HG02678 (cell line): ENCODE measurements at regions not wholly inside any gene's neighbourhood (a gene's known extent, or its start where the extent isn't known, plus 50 kb on each side); places are given as distances from the start of the nearest gene placed in this dataset.
"Not testable (repeated sequence)": the region's sequence is repeated elsewhere in the genome, so short reads cannot be mapped to it uniquely, and the experiment has no call there.

Experiments
- ATAC-seq: cut with Tn5 transposase; IDR thresholded peaks from one replicate; pipeline ENCODE4 v1.9.1; 2021; ENCODE audit warnings: mild to moderate bottlenecking, moderate library complexity; ENCODE audit not compliant: unreplicated experiment

DNA sequence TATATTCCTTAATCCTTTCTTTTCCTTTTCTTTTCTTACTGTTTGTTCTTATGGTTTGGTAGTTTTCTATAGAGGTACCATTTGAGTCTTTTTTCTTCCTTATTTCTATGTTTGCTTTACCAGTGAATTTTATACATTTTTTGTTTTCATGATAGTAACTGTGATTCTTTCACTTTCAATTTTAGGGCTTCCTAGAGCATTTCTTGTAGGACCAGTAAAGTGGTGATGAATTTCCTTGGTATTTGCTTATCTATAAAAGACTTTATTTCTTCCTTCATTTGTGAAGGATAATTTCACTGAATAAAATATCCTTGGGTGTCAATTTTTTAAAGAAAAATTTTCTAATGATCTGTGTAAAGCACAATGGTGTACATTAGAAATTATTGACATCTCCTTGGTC is 637.4 kb downstream of the CD109 start:
- no peak for ATAC-seq

DNA sequence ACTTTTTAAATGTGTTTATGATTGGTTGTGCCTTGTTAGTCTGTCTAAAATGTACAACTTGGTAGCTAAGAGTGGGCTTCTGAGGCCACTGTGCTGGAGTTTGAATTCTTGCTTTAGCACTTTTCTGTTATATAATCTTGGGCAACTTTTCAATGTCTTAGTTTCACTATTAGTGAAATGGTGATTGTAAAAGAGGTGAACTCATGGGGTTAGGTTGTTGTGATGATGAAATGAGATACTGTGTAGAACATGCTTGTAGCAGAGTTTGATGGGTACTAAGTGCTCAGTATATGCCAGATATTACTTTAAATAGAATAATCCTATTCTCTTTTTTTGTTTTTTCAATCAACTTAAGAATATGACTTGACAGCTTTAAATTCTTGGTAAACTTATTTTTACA is 624.7 kb downstream of the CD109 start:
- ATAC-seq: no peak

DNA sequence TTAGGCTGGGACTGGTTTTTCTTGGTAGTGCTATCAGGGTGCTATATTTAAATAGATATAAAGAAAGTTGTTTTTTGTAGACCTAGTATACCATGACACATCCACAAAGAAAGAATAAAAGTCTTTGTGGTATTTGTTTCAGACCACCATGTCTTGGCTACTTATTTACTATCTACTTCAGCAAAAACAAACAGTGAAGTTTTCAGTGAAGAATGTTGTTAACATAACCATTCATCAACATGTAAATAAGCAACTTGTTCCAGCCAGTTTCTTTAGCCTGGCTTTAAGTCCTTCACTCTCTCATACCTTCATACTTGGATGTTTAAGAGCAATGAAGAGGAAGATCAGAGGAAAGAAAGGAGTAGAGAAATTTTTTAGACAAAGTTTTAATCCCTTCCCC is 624.1 kb downstream of the CD109 start:
- no peak for ATAC-seq

DNA sequence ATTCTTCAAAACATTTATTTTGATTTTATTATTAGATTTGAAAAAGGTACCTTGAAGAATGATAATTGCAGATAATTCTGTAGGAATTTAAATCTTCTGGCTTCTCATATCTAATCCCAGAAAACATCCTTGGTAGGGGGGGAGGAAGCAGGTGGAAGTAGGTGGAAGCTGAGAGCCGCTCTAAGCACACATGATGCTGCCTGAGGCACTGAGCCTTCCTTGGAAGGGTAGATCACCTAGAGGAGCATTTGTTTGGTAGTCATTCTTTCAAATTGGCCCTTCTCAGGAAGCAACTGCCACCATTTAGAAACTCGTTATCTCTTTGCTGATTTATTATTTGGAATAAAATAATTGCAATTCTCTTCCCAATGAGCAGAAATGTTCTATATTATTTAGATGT is 623.3 kb downstream of the CD109 start:
- ATAC-seq: no peak

DNA sequence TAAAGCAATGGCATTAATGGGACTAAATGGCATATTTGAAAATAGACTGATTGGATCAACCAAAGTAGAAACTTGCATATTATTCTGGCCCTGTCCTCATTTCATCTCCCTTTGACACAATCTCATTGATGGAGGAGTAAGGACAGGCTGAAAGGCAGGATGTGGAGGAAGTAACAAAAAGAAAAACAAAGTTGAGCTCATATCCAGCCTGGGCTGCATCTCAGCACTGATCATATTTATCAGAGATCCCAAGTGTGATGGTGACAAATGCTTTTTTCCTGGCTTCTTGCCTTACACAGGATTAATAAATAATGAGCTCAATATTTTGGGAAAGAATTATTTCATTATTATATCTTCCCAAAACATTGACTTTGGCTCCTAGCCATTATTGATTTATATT is 622.7 kb downstream of the CD109 start:
- ATAC-seq: no peak

DNA sequence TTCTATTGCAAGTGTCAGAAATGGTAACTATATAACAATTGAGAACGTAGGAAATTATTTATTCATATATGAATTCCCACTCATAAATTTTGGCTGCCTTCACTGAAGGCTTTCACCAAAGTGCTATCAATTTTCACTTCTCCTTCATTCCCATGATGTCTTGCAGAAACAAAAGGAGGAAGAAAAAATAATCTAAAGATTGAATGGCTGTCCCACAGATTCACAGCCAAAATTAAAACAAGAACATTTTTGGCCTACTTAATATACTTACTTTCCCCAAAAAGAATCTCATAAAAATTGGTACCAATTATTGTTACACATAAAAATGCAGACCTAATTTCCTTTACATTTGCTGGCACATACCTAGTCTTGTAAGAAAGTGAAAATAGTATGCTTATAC is 616.1 kb downstream of the CD109 start:
- no peak for ATAC-seq

DNA sequence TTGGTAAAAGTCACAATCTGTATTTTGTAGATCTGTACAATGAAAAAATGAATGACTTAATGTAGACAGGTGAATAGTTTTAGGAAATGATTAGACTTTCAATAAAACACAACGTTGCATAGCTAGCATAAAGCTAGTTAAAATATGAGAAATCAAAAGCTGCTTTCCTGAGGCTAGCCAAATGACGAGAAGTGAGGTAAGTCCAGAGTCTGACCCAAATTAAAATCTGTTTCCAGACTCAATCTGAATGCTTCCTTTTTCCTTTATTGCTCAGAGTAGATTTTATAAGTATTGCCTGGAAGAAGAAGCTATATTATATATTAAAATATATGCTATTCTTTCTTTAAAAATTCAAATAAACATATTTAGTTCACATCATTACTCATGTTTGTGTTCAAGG is 615.4 kb downstream of the CD109 start:
- no peak for ATAC-seq

DNA sequence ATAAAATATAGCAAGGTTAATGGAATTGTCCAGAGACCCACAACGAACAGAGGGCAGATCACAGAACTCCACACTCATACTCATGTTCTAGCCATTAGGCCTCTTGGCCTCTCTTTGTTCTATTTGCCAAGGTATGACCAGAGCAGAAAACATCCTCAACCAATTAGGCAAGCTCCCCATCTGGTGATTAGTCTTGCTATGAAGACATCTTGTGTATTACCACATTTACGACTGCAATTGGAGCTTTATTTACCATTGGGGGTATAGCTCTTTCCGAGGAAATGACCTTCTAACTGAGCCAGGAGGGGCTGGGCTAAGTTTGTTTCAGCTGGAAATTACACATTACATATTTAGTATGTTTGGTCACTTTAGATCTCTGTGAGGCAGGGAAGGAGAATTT is 593.9 kb downstream of the CD109 start:
- ATAC-seq: no peak

DNA sequence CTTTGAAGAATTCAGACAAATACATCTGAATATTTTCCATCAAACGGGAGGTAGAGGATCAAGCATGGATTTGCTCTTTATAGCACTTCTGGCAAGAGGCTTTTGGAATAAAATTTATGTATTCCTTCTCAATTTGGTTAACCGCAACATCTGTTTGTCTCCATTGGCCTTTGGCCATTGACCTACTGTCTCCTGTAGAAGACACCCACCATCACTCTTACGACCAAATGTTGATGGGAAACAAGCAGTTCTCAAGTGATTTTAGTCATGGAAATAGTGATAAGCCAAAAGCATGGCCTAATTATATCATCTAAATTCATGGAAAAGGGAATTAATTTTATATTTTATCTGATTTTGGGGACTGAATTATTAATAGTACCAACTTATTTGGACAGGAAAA is 591.9 kb downstream of the CD109 start:
- ATAC-seq: no peak

DNA sequence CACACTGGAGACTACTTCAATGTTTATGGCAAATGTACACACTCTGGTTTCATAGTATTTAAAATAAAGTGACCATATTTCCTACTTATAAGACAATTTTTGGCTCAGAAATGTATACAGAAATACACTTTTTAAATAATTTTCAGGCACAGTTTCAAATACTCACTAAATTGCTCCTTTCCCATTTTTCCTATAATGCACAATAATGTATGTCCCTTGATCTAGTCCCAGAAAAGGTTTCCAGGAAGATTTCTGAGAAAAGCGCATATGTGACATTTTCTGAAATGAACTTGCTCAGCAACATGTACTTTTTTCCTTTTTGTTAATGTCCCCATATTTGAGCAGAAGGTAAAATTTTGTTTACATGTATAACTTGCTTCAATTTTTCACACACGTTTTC is 591.4 kb downstream of the CD109 start:
- no peak for ATAC-seq

DNA sequence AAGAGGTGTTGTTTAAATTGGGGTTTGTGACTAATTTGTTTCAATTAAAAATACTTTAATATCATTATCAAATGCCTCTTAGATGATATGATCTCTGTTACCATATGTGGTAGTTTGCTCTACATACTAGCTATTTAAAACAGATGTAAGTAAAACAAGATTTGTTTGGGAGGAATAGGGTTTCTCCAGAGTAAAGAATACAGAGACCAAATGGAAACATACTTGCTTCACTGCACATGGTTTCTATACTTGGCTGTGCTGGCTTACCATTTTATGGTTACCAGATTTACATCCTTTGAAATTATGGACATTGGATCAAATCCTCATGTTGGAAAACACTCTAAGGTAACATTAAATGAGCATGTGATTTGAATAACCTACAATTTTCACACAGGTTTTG is 588.3 kb downstream of the CD109 start:
- no peak for ATAC-seq

DNA sequence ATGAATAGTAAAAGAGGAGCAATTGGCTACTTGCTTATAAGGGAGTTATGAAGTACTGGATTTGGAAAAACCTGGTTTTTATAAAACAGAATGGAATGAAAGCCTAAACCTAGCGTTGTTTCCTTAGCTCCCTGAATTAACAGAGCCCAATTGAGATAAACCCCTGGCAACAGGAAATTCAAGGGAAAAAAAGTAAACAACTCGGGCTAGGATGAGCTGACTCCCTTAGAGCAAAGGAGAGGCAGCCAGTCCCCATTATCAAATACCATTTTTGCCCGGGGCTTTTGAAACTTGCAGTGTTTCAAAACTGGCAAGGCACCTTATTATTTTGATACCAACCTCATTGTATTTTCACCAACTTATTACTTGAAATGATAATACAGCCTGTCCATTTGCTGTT is 587.5 kb downstream of the CD109 start:
- ATAC-seq: no peak

DNA sequence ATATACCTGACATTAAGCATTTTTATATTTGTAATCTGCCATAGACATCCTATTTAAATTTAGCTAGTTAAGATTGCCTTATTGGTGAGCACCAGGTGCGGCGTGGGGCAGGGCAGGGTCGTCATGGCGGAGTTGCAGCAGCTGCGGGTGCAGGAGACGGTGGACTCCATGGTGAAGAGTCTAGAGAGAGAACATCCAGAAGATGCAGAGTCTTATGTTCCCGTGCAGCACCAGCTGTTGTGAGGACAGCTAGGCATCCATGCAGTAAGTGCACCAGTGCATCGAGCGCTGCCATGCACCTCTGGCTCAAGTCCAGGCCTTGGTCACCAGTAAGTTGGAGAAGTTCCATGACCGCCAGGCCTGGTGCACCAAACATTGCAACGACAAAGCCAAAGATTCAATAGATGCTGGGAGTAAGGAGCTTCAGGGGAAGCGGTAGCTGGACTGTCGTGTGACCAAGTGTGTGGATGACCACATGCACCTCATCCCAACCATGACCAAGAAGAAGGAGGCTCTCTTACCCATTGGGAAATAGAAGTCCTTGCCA is 586.2 kb downstream of the CD109 start:
- no peak for ATAC-seq

DNA sequence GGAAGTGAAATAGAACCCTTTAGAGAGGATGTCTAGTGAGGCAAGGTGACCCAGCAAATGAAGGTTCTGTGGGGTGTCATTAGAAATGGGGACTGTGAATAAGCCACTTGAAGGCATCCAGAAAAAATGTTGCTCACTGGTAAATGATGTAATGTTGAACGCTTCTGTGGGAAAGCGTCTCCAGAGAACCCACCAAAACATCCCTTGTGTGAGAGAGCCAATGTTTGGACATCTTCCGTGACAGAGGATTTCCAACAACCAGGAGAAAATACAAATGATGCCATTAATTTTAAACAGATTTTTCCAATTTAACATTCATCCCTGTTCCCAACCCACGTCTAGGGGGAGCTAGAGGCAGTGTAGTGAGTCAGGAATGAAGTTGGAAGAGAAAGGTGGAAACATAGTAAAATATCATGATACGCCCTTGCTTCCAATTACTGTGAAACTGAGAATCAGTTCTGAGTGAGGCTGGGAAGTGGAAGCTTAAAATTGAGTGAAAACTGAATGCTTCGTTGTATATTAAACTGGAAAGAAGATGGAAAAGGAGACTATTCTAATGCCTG is 584.2 kb downstream of the CD109 start:
- ATAC-seq: no peak

DNA sequence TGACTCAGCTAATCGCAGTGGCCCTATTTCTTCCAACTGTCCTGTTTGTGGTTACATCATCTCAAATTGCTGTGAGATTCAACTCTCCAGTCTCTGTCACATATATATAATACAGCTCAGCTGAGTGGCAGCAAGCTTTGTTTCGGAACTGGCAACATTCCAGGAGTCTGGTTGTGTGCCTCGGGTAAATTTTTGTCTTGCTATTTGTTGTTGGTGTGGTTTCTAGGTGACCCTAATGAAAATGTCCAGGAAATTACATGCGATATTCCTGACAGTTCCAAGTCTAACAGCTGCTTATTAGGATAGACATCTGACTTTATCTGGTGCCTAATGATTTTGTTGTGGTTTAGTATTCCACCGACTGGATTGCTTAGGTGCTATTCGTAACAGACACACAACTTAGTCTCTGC is 581.8 kb downstream of the CD109 start:
- no peak for ATAC-seq

DNA sequence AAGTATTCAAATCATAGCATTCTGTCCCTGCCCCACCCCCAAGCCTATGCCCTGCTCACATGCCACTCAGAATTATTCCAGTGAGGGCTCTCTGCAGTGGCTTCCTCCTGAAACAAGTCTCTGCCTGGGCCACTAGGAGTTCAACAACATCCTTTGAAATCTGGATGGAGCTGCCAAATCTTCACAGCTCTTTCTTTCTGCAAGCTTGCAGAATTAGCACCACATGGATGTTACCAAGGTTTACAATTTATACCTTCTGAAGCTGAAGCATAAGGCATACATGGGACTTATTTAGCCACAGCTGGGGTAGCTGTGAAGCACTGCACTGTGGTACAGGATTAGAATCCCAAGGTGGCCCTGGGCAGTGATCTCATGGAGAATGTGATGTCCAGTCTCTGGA is 577.5 kb downstream of the CD109 start:
- ATAC-seq: no peak

DNA sequence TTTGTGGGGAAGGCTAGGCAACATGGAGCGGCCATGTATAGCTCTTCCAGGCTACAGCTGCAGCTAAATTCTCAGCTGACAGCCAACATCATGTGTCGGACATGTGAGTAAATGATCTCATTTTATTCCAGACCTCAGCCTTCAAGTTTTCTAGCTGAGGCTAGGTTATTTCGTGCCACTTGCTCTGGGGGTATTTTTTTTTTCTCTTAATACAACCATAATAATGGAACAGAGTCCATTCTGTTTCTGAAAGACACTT is 573.5 kb downstream of the CD109 start:
- no peak for ATAC-seq

DNA sequence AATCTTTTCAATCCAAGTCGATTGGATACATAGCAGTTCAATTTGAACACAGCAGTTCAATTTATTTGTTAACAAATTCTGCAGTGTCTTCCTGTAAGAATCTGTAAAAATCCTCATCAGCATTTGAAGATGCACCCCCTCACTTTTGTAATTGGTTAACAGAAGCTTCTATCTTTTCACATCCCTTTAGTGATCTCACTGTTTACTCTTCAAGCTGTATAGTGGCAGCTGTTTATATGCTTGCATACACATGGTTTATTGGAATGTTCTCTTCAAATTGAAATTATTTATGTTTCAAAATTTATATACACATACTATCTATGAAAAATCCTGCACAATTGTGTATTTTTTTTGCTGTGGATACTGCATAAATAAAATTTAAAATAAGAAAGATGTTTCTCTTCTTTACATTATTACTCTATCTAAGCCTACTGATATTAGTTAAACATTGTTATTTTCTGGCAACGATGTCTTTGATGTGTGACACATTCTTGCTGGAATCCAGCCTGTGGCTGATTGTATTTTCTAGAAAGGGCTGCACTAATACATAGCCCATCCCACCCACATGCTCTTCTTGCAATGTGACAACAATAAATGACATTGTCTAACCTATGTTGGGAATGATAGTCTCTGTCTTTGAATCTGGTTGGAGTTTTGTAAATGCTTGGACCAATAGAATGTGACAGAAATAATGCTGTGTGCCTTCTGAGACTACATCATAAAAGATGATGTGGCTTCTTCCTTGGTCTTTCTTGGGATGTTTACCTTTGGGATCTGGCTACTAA is 573.0 kb downstream of the CD109 start:
- no peak for ATAC-seq

DNA sequence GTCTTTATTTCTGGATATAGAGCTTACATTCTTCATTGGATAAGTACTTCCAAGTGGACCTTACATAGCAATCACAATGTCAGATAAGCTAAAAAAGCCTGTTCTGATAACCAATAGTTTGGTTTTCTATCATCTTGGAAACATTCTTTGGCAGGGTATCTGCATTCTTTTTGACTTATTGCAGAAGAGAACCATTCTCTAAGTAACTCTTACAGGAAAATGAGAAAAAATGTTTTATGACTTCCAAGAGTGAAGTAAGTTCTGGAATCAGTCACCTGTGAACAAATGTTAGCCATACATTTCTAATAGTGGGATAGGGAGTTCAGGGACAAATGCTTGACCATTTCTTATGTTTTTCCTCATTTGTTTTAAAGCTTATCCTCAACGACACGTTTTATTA is 564.0 kb downstream of the CD109 start:
- no peak for ATAC-seq

DNA sequence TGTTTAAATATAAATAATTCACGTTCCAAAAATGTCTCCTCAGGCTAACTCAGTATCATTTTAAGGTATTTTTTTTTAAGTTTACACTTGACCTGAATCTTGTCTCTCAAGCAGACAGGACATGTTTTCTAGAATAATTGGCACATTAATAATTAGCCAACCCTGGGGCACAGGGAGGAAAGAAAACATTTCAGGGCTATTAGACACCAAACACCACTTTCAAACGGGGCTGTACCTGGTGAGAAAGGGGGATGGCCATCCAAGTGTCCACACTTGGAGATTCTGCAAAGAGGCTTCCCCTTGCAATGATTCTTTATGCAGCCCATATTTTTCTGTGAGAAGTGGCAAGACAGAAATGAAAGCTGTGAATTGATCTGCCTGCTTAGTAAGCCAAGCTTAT is 560.8 kb downstream of the CD109 start:
- ATAC-seq: no peak

DNA sequence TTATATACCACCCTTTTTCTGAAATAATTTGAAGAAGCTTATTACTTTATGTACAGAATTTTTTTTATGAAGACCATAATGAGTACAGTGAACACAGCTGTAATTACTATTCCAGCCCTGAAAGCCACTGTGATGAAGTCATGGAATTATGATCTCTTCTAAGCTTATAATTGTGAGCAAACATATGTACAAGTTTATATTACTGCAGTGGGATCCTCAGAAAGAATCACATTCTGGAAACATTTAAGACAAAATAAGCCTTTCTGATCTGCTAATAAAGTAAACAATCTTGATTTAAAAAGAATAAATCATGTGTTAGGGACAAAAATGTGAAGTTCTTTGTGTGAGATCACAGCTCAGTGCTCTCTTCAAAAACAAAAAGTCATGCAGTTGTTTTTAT is 560.4 kb downstream of the CD109 start:
- no peak for ATAC-seq

DNA sequence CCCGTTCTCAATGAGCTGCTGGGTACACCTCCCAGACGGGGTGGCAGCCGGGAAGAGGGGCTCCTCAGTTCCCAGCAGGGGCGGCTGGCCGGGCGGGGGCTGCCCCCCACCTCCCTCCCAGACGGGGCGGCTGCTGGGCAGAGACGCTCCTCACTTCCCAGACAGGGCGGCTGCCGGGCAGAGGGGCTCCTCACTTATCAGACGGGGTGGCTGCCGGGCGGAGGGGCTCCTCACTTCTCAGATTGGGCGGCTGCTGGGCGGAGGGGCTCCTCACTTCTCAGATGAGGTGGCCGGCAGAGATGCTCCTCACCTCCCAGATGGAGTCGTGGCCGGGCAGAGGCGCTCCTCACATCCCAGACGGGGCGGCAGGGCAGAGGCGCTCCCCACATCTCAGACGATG is 559.0 kb downstream of the CD109 start:
- ATAC-seq: not testable (repeated sequence)

DNA sequence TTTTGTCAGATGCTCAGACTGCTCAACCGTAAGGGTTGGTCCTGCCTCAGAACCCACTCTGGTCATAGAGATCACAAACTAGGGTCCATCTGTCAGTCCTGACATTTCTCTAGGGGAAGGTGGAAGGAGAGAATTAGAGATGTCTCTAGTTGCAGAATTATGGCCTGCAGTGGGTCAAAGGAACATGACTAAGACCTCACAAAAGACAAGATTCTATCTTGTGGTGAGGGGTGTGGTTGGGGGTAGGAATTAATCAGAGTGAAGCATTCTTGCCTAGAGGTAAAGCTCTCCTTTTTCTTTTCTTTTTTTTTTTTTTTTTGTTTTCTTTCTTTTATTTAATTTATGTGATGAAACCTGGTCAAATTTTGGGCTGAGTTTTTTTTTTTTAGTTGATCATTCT is 558.1 kb downstream of the CD109 start:
- ATAC-seq: not testable (repeated sequence)
